ENCODE measurements at regions not wholly inside any gene's neighbourhood (a gene's known extent, or its start where the extent isn't known, plus 50 kb on each side); places are given as distances from the start of the nearest gene placed in this dataset.
A peak's percentile ranks its signal among the peaks of the same experiment; 100 is the strongest.
"Not testable (repeated sequence)": the region's sequence is repeated elsewhere in the genome, so short reads cannot be mapped to it uniquely, and the experiment has no call there.

- Histone ChIP-seq H3K27me3 (ENCODE audit: low read length) (no peaks in the 10 kb centered on the region), H3K36me3 (ENCODE audit: low read depth, low read length) (no peaks in the 10 kb centered on the region), H3K4me3 (ENCODE audit: low read length) (no peak overlapping the region), H4K20me1 (ENCODE audit: low read length) (no peaks in the 10 kb centered on the region), H3K9me3 (ENCODE audit: low read length) (no peaks in the 10 kb centered on the region), H3K27ac (ENCODE audit: low read length) (no peak overlapping the region), H3K9me2 (replicated peaks; ENCODE audit: low read length) (no peaks in the 10 kb centered on the region), H3K79me2 (ENCODE audit: low read length) (no peaks in the 10 kb centered on the region), H3F3A (ENCODE audit: low read length, unreplicated experiment) (no peaks in the 10 kb centered on the region), H3K4me1 (ENCODE audit: insufficient read depth, low read length) (no peaks in the 10 kb centered on the region), H3K9ac (ENCODE audit: low read length) (no peak overlapping the region), H3K4me2 (ENCODE audit: low read length) (no peak overlapping the region), H2AFZ (ENCODE audit: low read length) (no peak overlapping the region)
- no peak for ATAC-seq
- ChIA-PET CTCF (no interaction called here), POLR2A (ENCODE audit: unreplicated experiment) (no interaction called here)
- no TSS peak for BruUV-seq (replicated peaks)
- TF ChIP-seq EZH2phosphoT487 (IDR thresholded peaks at IDR 0.05; ENCODE audit: borderline replicate concordance, low read length) = no peak
- no peak for TF ChIP-seq EZH2 (IDR thresholded peaks at IDR 0.05; ENCODE audit: low read length, unreplicated experiment)
- TF ChIP-seq, protein P1, sequence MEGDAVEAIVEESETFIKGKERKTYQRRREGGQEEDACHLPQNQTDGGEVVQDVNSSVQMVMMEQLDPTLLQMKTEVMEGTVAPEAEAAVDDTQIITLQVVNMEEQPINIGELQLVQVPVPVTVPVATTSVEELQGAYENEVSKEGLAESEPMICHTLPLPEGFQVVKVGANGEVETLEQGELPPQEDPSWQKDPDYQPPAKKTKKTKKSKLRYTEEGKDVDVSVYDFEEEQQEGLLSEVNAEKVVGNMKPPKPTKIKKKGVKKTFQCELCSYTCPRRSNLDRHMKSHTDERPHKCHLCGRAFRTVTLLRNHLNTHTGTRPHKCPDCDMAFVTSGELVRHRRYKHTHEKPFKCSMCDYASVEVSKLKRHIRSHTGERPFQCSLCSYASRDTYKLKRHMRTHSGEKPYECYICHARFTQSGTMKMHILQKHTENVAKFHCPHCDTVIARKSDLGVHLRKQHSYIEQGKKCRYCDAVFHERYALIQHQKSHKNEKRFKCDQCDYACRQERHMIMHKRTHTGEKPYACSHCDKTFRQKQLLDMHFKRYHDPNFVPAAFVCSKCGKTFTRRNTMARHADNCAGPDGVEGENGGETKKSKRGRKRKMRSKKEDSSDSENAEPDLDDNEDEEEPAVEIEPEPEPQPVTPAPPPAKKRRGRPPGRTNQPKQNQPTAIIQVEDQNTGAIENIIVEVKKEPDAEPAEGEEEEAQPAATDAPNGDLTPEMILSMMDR (conservative IDR thresholded peaks at IDR 0.05; ENCODE audit: low read depth, low read length) = no peak
- intact Hi-C loops (cut with micrococcal nuclease) = loop anchor here (10.0 kb wide), 1 partner anchor 209 kb away; no protein-coding TSS in a partner anchor
- no peak for DNase-seq
Measured at GRCh38 chr3:166696103-166696502, 684.0 kb downstream of the ZBBX start.

DNA sequence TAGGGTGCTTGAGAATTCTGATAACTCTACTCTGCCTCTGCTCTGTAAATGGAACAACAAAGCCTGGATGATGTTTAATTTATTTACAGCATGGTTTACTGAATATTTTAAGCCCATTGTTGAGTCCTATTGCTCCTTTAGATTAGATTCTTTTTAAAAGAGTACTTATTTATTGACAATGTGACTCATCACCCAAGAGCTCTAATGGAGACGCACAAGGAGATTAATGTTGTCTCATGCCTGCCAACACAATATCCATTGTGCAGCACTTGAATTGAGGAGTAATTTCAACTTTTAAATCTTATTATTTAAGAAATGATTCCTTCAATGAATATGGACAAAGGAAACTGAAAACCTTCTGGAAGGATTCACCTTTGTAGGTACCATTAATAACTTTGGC is 691.4 kb downstream of the ZBBX start:
- Histone ChIP-seq H4K20me1 (ENCODE audit: low read length) (no peaks in the 10 kb centered on the region), H3K9me3 (ENCODE audit: low read length) (no peaks in the 10 kb centered on the region), H3K36me3 (ENCODE audit: low read depth, low read length) (no peaks in the 10 kb centered on the region), H3F3A (ENCODE audit: low read length, unreplicated experiment) (no peaks in the 10 kb centered on the region), H3K9me2 (replicated peaks; ENCODE audit: low read length) (no peaks in the 10 kb centered on the region), H2AFZ (ENCODE audit: low read length) (no peak overlapping the region), H3K4me3 (ENCODE audit: low read length) (no peak overlapping the region), H3K4me2 (ENCODE audit: low read length) (no peak overlapping the region), H3K9ac (ENCODE audit: low read length) (no peak overlapping the region), H3K4me1 (ENCODE audit: insufficient read depth, low read length) (peaks cover 3% of the 10 kb centered on the region; the same call in 1 of the 2 replicates), H3K27me3 (ENCODE audit: low read length) (no peaks in the 10 kb centered on the region), H3K79me2 (ENCODE audit: low read length) (no peaks in the 10 kb centered on the region), H3K27ac (ENCODE audit: low read length) (no peak overlapping the region)
- intact Hi-C loops (cut with micrococcal nuclease) = loop anchor here (5.0 to 10.0 kb wide), 3 partner anchors 664 to 1434 kb away; no protein-coding TSS in a partner anchor
- ChIA-PET CTCF (no interaction called here), POLR2A (ENCODE audit: unreplicated experiment) (no interaction called here)
- TF ChIP-seq EZH2 (IDR thresholded peaks at IDR 0.05; ENCODE audit: low read length, unreplicated experiment) (no peak), EZH2phosphoT487 (IDR thresholded peaks at IDR 0.05; ENCODE audit: borderline replicate concordance, low read length) (no peak)
- TF ChIP-seq, protein P1 (conservative IDR thresholded peaks at IDR 0.05; ENCODE audit: low read depth, low read length) = no peak
- no TSS peak for BruUV-seq (replicated peaks)
- peak; percentile 61 for DNase-seq
- peak; percentile 81 for ATAC-seq

DNA sequence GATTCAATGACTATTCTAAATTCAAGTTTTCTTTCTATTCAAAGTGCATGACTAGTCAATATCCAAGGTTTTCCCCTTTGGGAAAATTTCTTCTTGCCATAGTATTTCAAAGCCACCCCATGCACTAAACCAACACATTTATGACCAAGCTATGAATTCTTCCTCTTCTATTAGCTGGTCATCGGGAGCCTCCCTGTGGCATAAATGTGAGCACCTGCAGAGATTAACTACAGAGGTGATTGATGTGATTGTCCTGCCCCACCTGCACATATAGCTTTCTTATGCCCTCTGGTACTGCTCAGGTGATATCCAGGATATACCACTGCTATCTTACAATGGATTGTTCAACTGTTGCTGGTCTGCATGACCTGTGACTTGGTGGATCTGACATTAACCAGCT is 694.9 kb downstream of the ZBBX start:
- Histone ChIP-seq H3K36me3 (ENCODE audit: low read depth, low read length) (no peaks in the 10 kb centered on the region), H3K9me2 (replicated peaks; ENCODE audit: low read length) (no peaks in the 10 kb centered on the region), H3K27ac (ENCODE audit: low read length) (no peak overlapping the region), H3K4me2 (ENCODE audit: low read length) (no peak overlapping the region), H3K9me3 (ENCODE audit: low read length) (no peaks in the 10 kb centered on the region), H3K27me3 (ENCODE audit: low read length) (no peaks in the 10 kb centered on the region), H3F3A (ENCODE audit: low read length, unreplicated experiment) (no peaks in the 10 kb centered on the region), H4K20me1 (ENCODE audit: low read length) (no peaks in the 10 kb centered on the region), H3K4me3 (ENCODE audit: low read length) (no peak overlapping the region), H3K4me1 (ENCODE audit: insufficient read depth, low read length) (peaks cover 3% of the 10 kb centered on the region; the same call in 1 of the 2 replicates), H3K79me2 (ENCODE audit: low read length) (no peaks in the 10 kb centered on the region), H2AFZ (ENCODE audit: low read length) (no peak overlapping the region), H3K9ac (ENCODE audit: low read length) (no peak overlapping the region)
- TF ChIP-seq EZH2 (IDR thresholded peaks at IDR 0.05; ENCODE audit: low read length, unreplicated experiment) = no peak
- TF ChIP-seq, protein P1 (conservative IDR thresholded peaks at IDR 0.05; ENCODE audit: low read depth, low read length) = peak; percentile 57
- no peak for TF ChIP-seq EZH2phosphoT487 (IDR thresholded peaks at IDR 0.05; ENCODE audit: borderline replicate concordance, low read length)
- peak; percentile 74 for ATAC-seq
- ChIA-PET CTCF (interaction anchor here (0.5 to 1.1 kb wide), 8 partner anchors 11 to 1069 kb away, joined by 3 to 9 read pairs (median 4); no protein-coding TSS in a partner anchor), POLR2A (ENCODE audit: unreplicated experiment) (no interaction called here)
- peak; percentile 47 for DNase-seq
- intact Hi-C loops (cut with micrococcal nuclease) = loop anchor here (1.0 to 10.0 kb wide), 6 partner anchors 667 to 1430 kb away; no protein-coding TSS in a partner anchor
- no TSS peak for BruUV-seq (replicated peaks)

- H2AFZ ChIP-seq (ENCODE audit: low read length); ATAC-seq; H3F3A ChIP-seq (ENCODE audit: low read length, unreplicated experiment); POLR2A ChIA-PET (ENCODE audit: unreplicated experiment); BruUV-seq (replicated peaks); H3K4me3 ChIP-seq (ENCODE audit: low read length); H3K4me2 ChIP-seq (ENCODE audit: low read length); H3K27ac ChIP-seq (ENCODE audit: low read length); H3K9me2 ChIP-seq (replicated peaks; ENCODE audit: low read length); DNase-seq; H4K20me1 ChIP-seq (ENCODE audit: low read length); H3K27me3 ChIP-seq (ENCODE audit: low read length); H3K79me2 ChIP-seq (ENCODE audit: low read length); H3K36me3 ChIP-seq (ENCODE audit: low read depth, low read length); H3K9ac ChIP-seq (ENCODE audit: low read length); H3K4me1 ChIP-seq (ENCODE audit: insufficient read depth, low read length); H3K9me3 ChIP-seq (ENCODE audit: low read length); CTCF ChIA-PET: not testable (repeated sequence)
- intact Hi-C loops (cut with micrococcal nuclease) = loop anchor here (2.0 to 10.0 kb wide), 3 partner anchors 789 to 1429 kb away; no protein-coding TSS in a partner anchor
Measured at GRCh38 chr3:166684077-166684476, 696.0 kb downstream of the ZBBX start.
